K562 (cell line): ENCODE measurements at regions not wholly inside any gene's neighbourhood (a gene's known extent, or its start where the extent isn't known, plus 50 kb on each side); places are given as distances from the start of the nearest gene placed in this dataset.
"Not testable (repeated sequence)": the region's sequence is repeated elsewhere in the genome, so short reads cannot be mapped to it uniquely, and the experiment has no call there.

Source experiments
- ATAC-seq: fragments of 200-7000 bp; cut with Tn5 transposase; 3 replicates; pipeline ENCODE4 v1.9.1; 2020; ENCODE audit warnings: moderate library complexity
- BruUV-seq: library from RNA; stranded (reverse); fragments of 400-500 nt; replicated peaks from 2 replicates; lab custom pipeline; 2021; lab: Mats Ljungman, UMichigan
- CTCF ChIA-PET: fragments of 300-600 bp; formaldehyde crosslinking; extraction: SDS; loops from one replicate; lab custom pipeline; 2021; ENCODE audit warnings: low intra/inter-chr PET ratio; lab: Yijun Ruan, JAX
- POLR2A ChIA-PET: fragments of 300-600, 350-650 bp; sonication (Branson Sonifier 250); formaldehyde crosslinking; extraction: SDS; loops from one replicate; lab custom pipeline; 2021; ENCODE audit warnings: antibody characterized with exemption, inconsistent platforms; lab: Yijun Ruan, JAX
- DNase-seq, 4 experiments: peaks; one replicate each; pipeline versions ENCODE4 v3.0.0 to v3.0.0-alpha.2; 2011 to 2018; ENCODE audit warnings: low spot score in 3 of 4, mixed read lengths in 3 of 4; ENCODE audit errors: extremely low read depth in 1 of 4
- FAIRE-seq: peaks from 2 replicates; lab custom pipeline; 2011; peaks lifted over from hg19 to GRCh38; lab: Jason Lieb, UNC
- H2AFZ ChIP-seq: 2 replicates; pipeline ENCODE4 v1.6.0; 2011; ENCODE audit warnings: low read depth, low read length, control low read depth, inconsistent platforms
- H3K27ac ChIP-seq: fragments of 200-600 bp; 3 replicates; pipeline ENCODE4 v1.8.0; 2011; ENCODE audit warnings: low read depth, mild to moderate bottlenecking, control low read depth, inconsistent platforms, low read length, moderate library complexity, mixed read lengths; ENCODE audit errors: extremely low read depth
- H3K27me3 ChIP-seq, 2 experiments: fragments of 300-600 bp in 1 of 2; 2 replicates in 1 of 2; 3 replicates in 1 of 2; pipeline versions ENCODE4 v1.6.0 to v1.8.0; 2011; ENCODE audit warnings: inconsistent platforms in 2 of 2, low read length in 2 of 2, mild to moderate bottlenecking in 1 of 2, mixed read lengths in 1 of 2, moderate library complexity in 1 of 2; ENCODE audit not compliant: control insufficient read depth in 2 of 2, insufficient read depth in 2 of 2
- H3K36me3 ChIP-seq: fragments of 300-600 bp; 3 replicates; pipeline ENCODE4 v1.8.0; 2011; ENCODE audit warnings: mild to moderate bottlenecking, low read length, inconsistent platforms; ENCODE audit not compliant: control insufficient read depth, insufficient read depth
- H3K4me1 ChIP-seq, 2 experiments: fragments of 200-600 bp in 1 of 2; replicated peaks in 1 of 2; 2 replicates in 1 of 2; 3 replicates in 1 of 2; pipeline versions ENCODE4 v1.5.1 to v1.8.0; 2011; ENCODE audit warnings: inconsistent platforms in 2 of 2, low read length in 2 of 2, mild to moderate bottlenecking in 1 of 2, mixed read lengths in 1 of 2, moderate library complexity in 1 of 2; ENCODE audit not compliant: control insufficient read depth in 2 of 2, insufficient read depth in 2 of 2
- H3K4me2 ChIP-seq: 2 replicates; pipeline ENCODE4 v1.6.1; 2011; ENCODE audit warnings: low read length, control low read depth, inconsistent platforms, mixed read lengths; ENCODE audit not compliant: insufficient read depth
- H3K4me3 ChIP-seq: fragments of 200-600 bp; sonication (generic), shearing (Covaris generic); 2 replicates; pipeline ENCODE4 v1.5.1; 2016; ENCODE audit warnings: control low read depth, inconsistent platforms
- H3K79me2 ChIP-seq: fragments of 200-600 bp; 3 replicates; pipeline ENCODE4 v1.8.0; 2011; ENCODE audit warnings: low read length, inconsistent platforms; ENCODE audit not compliant: control insufficient read depth, insufficient read depth
- H3K9ac ChIP-seq, 2 experiments: 2 replicates each; pipeline versions ENCODE4 v1.6.0 to v1.6.1; 2011; ENCODE audit warnings: low read depth in 2 of 2, low read length in 2 of 2, control low read depth in 1 of 2, inconsistent platforms in 1 of 2, mild to moderate bottlenecking in 1 of 2, mixed read lengths in 1 of 2; ENCODE audit not compliant: insufficient read depth in 1 of 2
- H3K9me1 ChIP-seq: one replicate; pipeline ENCODE4 v1.6.0; 2011; ENCODE audit warnings: inconsistent platforms, mild to moderate bottlenecking, low read length, moderate library complexity; ENCODE audit not compliant: control insufficient read depth, insufficient read depth
- H3K9me3 ChIP-seq: replicated peaks from 2 replicates; pipeline ENCODE4 v1.5.1; 2011; ENCODE audit warnings: low read depth, low read length, inconsistent platforms; ENCODE audit not compliant: control insufficient read depth, insufficient read depth
- H4K20me1 ChIP-seq: replicated peaks from 2 replicates; pipeline ENCODE4 v1.6.1; 2011; ENCODE audit warnings: low read length, inconsistent platforms, mixed read lengths; ENCODE audit not compliant: control insufficient read depth, insufficient read depth
- ZNF134 ChIP-seq: fragments of 250-450 bp; sonication (Bioruptor Pico); conservative IDR thresholded peaks from 2 replicates; pipeline ENCODE4 v1.4.0; 2020
- WGBS: fragments of 100-300 bp; shearing (Covaris generic); methylation state at CpG from one replicate; pipeline ENCODE4 v1.1.6; 2016; ENCODE audit warnings: low coverage, mixed read lengths; ENCODE audit not compliant: insufficient coverage; ENCODE audit errors: missing lambda C conversion rate; 5-methylcytosine and 5-hydroxymethylcytosine counted together
- in situ Hi-C: fragments of 300-500 bp; cut with MboI; formaldehyde crosslinking; loops from 4 replicates; pipeline ENCODE4 v1.15.0; 2018; ENCODE audit warnings: inconsistent platforms, mixed read lengths
- intact Hi-C: fragments of 100-400 bp; cut with micrococcal nuclease; formaldehyde crosslinking; loops from 2 replicates; pipeline ENCODE4 v1.14.2; 2022

DNA sequence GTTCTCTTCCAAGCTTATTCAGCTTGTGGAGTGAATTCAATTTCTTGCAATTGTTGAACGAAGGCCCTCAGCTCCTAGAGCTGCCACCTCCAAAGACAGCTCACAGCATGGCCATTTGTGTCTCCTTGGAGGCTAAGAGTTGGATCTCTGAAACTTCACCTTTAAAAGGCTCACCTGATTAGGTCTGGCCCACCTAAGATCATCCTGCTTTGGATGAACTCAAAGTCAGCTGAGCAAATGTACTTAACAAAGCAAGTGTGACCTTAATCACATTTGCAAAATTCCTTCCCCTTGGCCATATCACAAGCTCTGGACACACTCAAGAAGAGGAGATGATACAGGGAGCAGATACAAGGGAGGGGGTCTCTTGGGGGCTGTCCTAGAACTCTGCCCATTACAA is 67.8 kb upstream of the EEF2KMT start:
- DNase-seq, intact Hi-C loops, ATAC-seq, H3K9me1 ChIP-seq, in situ Hi-C loops, FAIRE-seq, H3K4me3 ChIP-seq, H3K27ac ChIP-seq, H3K9ac ChIP-seq, CTCF ChIA-PET, H4K20me1 ChIP-seq, H3K36me3 ChIP-seq, BruUV-seq, H2AFZ ChIP-seq, H3K4me2 ChIP-seq, H3K79me2 ChIP-seq, H3K9me3 ChIP-seq, POLR2A ChIA-PET, H3K4me1 ChIP-seq: not testable (repeated sequence)
- H3K27me3 ChIP-seq = peaks cover 7 to 20% of the 10 kb centered on the region in 2 experiments; a peak in 4 of 5 replicates
- TF ChIP-seq ZNF134 (CRISPR knock-in tag) = peak; percentile 88
- 0% methylated on average over 1 of the region's 1 CpG for WGBS

DNA sequence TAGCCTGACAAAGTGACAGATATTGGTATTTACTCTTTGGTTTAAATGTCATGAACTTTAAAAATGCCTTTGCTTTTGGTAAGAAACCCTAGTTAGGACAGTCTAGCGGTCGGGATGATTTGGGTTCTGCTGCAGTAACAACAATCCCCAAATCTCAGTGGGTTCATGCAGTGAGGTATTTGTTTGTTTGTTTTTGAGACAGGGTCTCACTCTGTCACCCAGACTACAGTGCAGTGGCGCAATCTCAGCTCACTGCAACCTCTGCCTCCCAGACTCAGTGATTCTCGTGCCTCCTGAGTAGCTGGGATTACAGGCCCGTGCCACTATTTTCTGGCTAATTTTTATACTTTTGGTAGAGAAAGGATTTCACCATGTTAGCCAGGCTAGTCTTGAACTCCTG is 65.2 kb upstream of the EEF2KMT start:
- FAIRE-seq, DNase-seq, H3K9me3 ChIP-seq, H3K79me2 ChIP-seq, CTCF ChIA-PET, H4K20me1 ChIP-seq, POLR2A ChIA-PET, H3K27ac ChIP-seq, BruUV-seq, H3K4me3 ChIP-seq, H3K4me2 ChIP-seq, H3K9me1 ChIP-seq, H3K36me3 ChIP-seq, H2AFZ ChIP-seq, ATAC-seq, H3K4me1 ChIP-seq, in situ Hi-C loops, intact Hi-C loops, H3K9ac ChIP-seq: not testable (repeated sequence)
- H3K27me3 ChIP-seq = peaks cover 7 to 15% of the 10 kb centered on the region in 2 experiments; a peak in 4 of 5 replicates
- WGBS = 1% methylated on average over 5 of the region's 5 CpGs

DNA sequence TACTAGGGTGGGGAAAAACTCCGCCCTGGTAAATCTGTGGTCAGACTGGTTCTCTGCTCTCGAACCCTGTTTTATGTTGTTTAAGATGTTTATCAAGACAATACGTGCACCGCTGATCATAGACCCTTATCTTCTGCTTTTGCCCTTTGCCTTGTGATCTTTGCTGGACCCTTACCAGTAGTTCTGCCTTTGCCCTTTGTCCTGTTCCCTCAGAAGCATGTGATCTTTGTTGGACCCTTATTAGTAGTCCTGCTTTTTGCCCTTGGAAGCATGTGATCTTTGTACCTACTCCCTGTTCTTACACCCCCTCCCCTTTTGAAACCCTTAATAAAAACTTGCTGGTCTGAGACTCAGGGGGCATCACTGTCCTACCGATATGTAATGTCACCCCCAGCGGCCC is 64.3 kb upstream of the EEF2KMT start:
- in situ Hi-C loops, ATAC-seq, CTCF ChIA-PET, POLR2A ChIA-PET, DNase-seq, H3K9me3 ChIP-seq, H3K79me2 ChIP-seq, H3K4me2 ChIP-seq, H2AFZ ChIP-seq, H4K20me1 ChIP-seq, H3K4me3 ChIP-seq, H3K9me1 ChIP-seq, H3K27ac ChIP-seq, intact Hi-C loops, BruUV-seq, FAIRE-seq, H3K9ac ChIP-seq, H3K4me1 ChIP-seq, H3K36me3 ChIP-seq: not testable (repeated sequence)
- H3K27me3 ChIP-seq = peaks cover 4 to 14% of the 10 kb centered on the region in 2 experiments; a peak in 4 of 5 replicates
- WGBS = 0% methylated on average over 4 of the region's 6 CpGs

DNA sequence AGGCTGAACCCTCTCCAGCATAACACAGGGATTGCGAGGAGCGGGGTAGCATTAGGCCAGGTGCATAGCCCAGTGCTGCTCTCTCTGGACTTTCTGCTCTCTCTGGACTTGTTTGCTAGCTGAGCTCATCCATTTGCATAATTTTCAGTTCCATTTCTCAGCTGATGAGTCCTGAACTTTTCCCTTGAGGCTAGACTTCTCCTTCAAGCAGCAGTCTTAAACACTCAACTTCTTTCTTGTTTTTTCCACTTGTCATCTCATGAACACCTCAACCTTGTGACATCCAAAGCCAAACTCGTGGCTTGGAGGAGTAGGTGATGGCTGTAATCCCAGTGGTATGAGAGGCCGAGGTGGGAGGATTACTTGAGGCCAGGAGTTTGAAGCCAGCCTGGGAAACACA is 62.4 kb upstream of the EEF2KMT start:
- H3K79me2 ChIP-seq, DNase-seq, H4K20me1 ChIP-seq, H3K36me3 ChIP-seq, H2AFZ ChIP-seq, H3K4me1 ChIP-seq, H3K27me3 ChIP-seq, ATAC-seq, H3K4me2 ChIP-seq, H3K9me1 ChIP-seq, FAIRE-seq, H3K4me3 ChIP-seq, intact Hi-C loops, H3K9me3 ChIP-seq, H3K27ac ChIP-seq, H3K9ac ChIP-seq, in situ Hi-C loops, BruUV-seq, CTCF ChIA-PET: not testable (repeated sequence)
- WGBS = 0% methylated on average over 4 of the region's 4 CpGs
- POLR2A ChIA-PET = interaction anchor here (0.6 kb wide), 1 partner anchor 106 kb away, joined by 3 read pairs; no protein-coding TSS in a partner anchor
